C4-2B (cell line): ENCODE measurements at regions not wholly inside any gene's neighbourhood (a gene's known extent, or its start where the extent isn't known, plus 50 kb on each side); places are given as distances from the start of the nearest gene placed in this dataset.

ENCODE experiments used
- ZFX ChIP-seq: fragments of 450-650 bp; IDR thresholded peaks from 2 replicates; pipeline ENCODE4 v1.6.1; 2017
- TF ChIP-seq, protein P1 (sequence below): fragments of 450-650 bp; conservative IDR thresholded peaks from 2 replicates; pipeline ENCODE4 v1.5.1; 2017; ENCODE audit warnings: mild to moderate bottlenecking

DNA sequence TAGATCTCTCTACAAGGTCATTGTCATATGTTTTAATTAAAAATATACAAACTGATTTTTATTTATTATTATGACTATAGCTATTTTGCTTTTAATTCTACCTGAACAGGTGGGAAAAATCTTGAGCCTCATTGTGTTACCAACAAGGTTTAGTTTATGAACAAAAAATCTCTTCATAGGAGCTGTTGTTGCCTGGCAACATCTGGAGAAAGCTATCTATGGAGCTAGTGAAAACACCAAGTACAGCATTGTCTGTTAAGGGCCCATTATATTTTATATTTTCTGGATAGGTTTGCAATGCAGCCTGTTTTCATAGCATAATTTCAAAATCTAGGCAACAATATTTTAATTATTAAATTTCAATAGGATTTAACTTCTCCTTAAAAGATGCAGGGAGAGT lies 383.0 kb upstream of the TMEFF2 start:
- TF ChIP-seq, protein P1, sequence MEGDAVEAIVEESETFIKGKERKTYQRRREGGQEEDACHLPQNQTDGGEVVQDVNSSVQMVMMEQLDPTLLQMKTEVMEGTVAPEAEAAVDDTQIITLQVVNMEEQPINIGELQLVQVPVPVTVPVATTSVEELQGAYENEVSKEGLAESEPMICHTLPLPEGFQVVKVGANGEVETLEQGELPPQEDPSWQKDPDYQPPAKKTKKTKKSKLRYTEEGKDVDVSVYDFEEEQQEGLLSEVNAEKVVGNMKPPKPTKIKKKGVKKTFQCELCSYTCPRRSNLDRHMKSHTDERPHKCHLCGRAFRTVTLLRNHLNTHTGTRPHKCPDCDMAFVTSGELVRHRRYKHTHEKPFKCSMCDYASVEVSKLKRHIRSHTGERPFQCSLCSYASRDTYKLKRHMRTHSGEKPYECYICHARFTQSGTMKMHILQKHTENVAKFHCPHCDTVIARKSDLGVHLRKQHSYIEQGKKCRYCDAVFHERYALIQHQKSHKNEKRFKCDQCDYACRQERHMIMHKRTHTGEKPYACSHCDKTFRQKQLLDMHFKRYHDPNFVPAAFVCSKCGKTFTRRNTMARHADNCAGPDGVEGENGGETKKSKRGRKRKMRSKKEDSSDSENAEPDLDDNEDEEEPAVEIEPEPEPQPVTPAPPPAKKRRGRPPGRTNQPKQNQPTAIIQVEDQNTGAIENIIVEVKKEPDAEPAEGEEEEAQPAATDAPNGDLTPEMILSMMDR = no peak
- no peak for TF ChIP-seq ZFX
